ENCODE measurements at regions not wholly inside any gene's neighbourhood (a gene's known extent, or its start where the extent isn't known, plus 50 kb on each side); places are given as distances from the start of the nearest gene placed in this dataset.

DNA sequence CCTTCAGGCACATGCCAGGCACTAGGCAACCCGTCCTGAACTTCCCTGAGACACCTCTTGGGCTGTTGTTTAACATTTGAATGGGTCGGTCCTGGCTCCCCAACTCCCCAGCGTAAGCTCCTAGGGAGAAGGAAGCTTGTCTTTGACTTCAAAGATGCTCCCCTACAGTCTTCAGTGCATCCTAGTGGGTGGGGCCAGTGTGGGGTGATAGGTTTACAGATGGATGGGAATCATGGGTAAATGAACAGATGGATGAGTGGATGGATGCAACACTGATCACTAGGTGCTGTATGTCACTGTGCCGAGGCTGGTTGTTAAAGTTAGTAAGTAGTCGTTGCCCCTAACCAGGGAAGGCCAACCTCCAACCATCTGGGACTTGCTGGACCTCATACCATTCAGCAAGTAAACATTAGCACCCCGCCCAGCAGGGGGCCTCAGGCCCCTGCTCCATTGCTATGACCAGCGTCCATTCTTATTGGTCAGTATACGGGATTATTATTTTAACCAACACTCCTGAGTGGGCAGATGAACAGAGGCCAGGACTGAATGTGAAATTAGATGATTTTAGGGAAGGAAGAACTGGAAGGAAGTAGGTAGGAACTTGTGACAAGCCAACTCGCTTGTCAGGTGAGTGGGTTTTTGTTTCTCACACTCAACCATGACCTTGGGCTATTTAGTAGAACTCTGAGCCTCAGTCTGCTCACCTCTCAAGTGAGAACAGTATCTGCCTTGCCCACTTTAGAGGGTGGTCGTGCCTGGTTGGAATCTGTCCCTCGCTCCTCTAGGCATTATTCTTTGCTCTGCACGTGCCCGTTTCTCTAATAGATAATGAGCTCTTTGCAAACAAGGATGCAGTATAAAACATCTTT is 82.9 kb upstream of the FOXP4 start:
- WGBS (ENCODE audit: missing lambda C conversion rate) = 71% methylated on average over 13 of the region's 13 CpGs
- Histone ChIP-seq H3K4me2 (no peak overlapping the region), H3K4me1 (peaks cover 7% of the 10 kb centered on the region; the same call in 2 of the 3 replicates), H3K9me3 (no peaks in the 10 kb centered on the region), H3K27ac (no peak overlapping the region), H3K4me3 (no peak overlapping the region)
- ATAC-seq (peak; percentile 64 to 88; a peak in 4 of 6 replicates), DNase-seq (ENCODE audit: low read depth in 1 of 2, low spot score in 1 of 2) (peak; percentile 18 to 36), FAIRE-seq (no peak)
- ChIA-PET CTCF (interaction anchor here (0.7 to 1.5 kb wide), 8 partner anchors 16 to 221 kb away, joined by 3 to 5 read pairs (median 3); no protein-coding TSS in a partner anchor), POLR2A (no interaction called here)
- TF ChIP-seq ESRRA (IDR thresholded peaks at IDR 0.05; ENCODE audit: borderline replicate concordance, low read length) = no peak
- TF ChIP-seq ZC3H11A (IDR thresholded peaks at IDR 0.05) = no peak
- no peak for TF ChIP-seq RFX5 (IDR thresholded peaks at IDR 0.05)
- TF ChIP-seq, protein P1, sequence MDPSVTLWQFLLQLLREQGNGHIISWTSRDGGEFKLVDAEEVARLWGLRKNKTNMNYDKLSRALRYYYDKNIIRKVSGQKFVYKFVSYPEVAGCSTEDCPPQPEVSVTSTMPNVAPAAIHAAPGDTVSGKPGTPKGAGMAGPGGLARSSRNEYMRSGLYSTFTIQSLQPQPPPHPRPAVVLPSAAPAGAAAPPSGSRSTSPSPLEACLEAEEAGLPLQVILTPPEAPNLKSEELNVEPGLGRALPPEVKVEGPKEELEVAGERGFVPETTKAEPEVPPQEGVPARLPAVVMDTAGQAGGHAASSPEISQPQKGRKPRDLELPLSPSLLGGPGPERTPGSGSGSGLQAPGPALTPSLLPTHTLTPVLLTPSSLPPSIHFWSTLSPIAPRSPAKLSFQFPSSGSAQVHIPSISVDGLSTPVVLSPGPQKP (IDR thresholded peaks at IDR 0.05; ENCODE audit: low read depth, low read length) = no peak
- TF ChIP-seq SMC3 (IDR thresholded peaks at IDR 0.05) = peak; percentile 44; the same call in 2 of the 3 replicates
- no peak for TF ChIP-seq ZSCAN20 (CRISPR knock-in tag; IDR thresholded peaks at IDR 0.05)
- TF ChIP-seq, protein P2, sequence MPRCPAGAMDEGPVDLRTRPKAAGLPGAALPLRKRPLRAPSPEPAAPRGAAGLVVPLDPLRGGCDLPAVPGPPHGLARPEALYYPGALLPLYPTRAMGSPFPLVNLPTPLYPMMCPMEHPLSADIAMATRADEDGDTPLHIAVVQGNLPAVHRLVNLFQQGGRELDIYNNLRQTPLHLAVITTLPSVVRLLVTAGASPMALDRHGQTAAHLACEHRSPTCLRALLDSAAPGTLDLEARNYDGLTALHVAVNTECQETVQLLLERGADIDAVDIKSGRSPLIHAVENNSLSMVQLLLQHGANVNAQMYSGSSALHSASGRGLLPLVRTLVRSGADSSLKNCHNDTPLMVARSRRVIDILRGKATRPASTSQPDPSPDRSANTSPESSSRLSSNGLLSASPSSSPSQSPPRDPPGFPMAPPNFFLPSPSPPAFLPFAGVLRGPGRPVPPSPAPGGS (IDR thresholded peaks at IDR 0.05) = no peak
- TF ChIP-seq PHF8 (IDR thresholded peaks at IDR 0.05; ENCODE audit: borderline replicate concordance, low read depth) = no peak
- no peak for TF ChIP-seq RARB (CRISPR knock-in tag; IDR thresholded peaks at IDR 0.05)
- no peak for TF ChIP-seq JUNB (IDR thresholded peaks at IDR 0.05)
- TF ChIP-seq RAD21 (conservative IDR thresholded peaks at IDR 0.05 in 1 of 2, IDR thresholded peaks at IDR 0.05 in 1 of 2) = peak; percentile 50 to 60
- TF ChIP-seq FOSL2 (IDR thresholded peaks at IDR 0.05) = no peak
- TF ChIP-seq FOSL2 (CRISPR knock-in tag; IDR thresholded peaks at IDR 0.05) = no peak
- TF ChIP-seq MYC (IDR thresholded peaks at IDR 0.05; ENCODE audit: borderline replicate concordance, low read length) = no peak
- no peak for TF ChIP-seq HEYL (CRISPR knock-in tag; IDR thresholded peaks at IDR 0.05)
- no peak for TF ChIP-seq JUN (IDR thresholded peaks at IDR 0.05)
- no peak for TF ChIP-seq KDM1A (IDR thresholded peaks at IDR 0.05; ENCODE audit: low read depth)
- TF ChIP-seq CBX8 (IDR thresholded peaks at IDR 0.05) = no peak
- no peak for TF ChIP-seq CEBPB (IDR thresholded peaks at IDR 0.05)
- no peak for TF ChIP-seq SREBF2 (IDR thresholded peaks at IDR 0.05)
- no peak for TF ChIP-seq POLR2A (IDR thresholded peaks at IDR 0.05; ENCODE audit: low read length)
- TF ChIP-seq, protein P3, sequence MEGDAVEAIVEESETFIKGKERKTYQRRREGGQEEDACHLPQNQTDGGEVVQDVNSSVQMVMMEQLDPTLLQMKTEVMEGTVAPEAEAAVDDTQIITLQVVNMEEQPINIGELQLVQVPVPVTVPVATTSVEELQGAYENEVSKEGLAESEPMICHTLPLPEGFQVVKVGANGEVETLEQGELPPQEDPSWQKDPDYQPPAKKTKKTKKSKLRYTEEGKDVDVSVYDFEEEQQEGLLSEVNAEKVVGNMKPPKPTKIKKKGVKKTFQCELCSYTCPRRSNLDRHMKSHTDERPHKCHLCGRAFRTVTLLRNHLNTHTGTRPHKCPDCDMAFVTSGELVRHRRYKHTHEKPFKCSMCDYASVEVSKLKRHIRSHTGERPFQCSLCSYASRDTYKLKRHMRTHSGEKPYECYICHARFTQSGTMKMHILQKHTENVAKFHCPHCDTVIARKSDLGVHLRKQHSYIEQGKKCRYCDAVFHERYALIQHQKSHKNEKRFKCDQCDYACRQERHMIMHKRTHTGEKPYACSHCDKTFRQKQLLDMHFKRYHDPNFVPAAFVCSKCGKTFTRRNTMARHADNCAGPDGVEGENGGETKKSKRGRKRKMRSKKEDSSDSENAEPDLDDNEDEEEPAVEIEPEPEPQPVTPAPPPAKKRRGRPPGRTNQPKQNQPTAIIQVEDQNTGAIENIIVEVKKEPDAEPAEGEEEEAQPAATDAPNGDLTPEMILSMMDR (IDR thresholded peaks at IDR 0.05) = peak; percentile 25; the same call in 2 of the 3 replicates
- TF ChIP-seq, protein P4, sequence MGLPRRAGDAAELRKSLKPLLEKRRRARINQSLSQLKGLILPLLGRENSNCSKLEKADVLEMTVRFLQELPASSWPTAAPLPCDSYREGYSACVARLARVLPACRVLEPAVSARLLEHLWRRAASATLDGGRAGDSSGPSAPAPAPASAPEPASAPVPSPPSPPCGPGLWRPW (IDR thresholded peaks at IDR 0.05) = no peak
- no peak for TF ChIP-seq ZFP36 (IDR thresholded peaks at IDR 0.05; ENCODE audit: borderline replicate concordance, partially characterized antibody)
- TF ChIP-seq FOXS1 (CRISPR knock-in tag; IDR thresholded peaks at IDR 0.05) = no peak
- TF ChIP-seq CHD2 (IDR thresholded peaks at IDR 0.05; ENCODE audit: low read length, partially characterized antibody) = no peak
